M059J (cell line): ENCODE measurements at regions not wholly inside any gene's neighbourhood (a gene's known extent, or its start where the extent isn't known, plus 50 kb on each side); places are given as distances from the start of the nearest gene placed in this dataset.
A peak's percentile ranks its signal among the peaks of the same experiment; 100 is the strongest.
"Not testable (repeated sequence)": the region's sequence is repeated elsewhere in the genome, so short reads cannot be mapped to it uniquely, and the experiment has no call there.

ENCODE experiments used
- DNase-seq: peaks from one replicate; pipeline ENCODE4 v3.0.0-alpha.2; 2012; ENCODE audit warnings: low read depth

- DNase-seq, result no peak
Observed at GRCh38 chr2:190150413-190150812, 87.9 kb upstream of the MSTN start.

- no peak for DNase-seq
Observed at GRCh38 chr2:190149908-190150307, 87.4 kb upstream of the MSTN start.

- DNase-seq, result no peak
Observed at GRCh38 chr2:190149200-190149599, 86.7 kb upstream of the MSTN start.

GRCh38 chr2:190146109-190146508 is 83.6 kb upstream of the MSTN start:
- not testable (repeated sequence) for DNase-seq

GRCh38 chr2:190140474-190140873 is 77.9 kb upstream of the MSTN start:
- DNase-seq, result not testable (repeated sequence)

GRCh38 chr2:190139371-190139770 is 76.8 kb upstream of the MSTN start:
- no peak for DNase-seq

- no peak for DNase-seq
Observed at GRCh38 chr2:190138032-190138431, 75.5 kb upstream of the MSTN start.

- no peak for DNase-seq
Observed at GRCh38 chr2:190137561-190137960, 75.0 kb upstream of the MSTN start.

- DNase-seq, result no peak
Observed at GRCh38 chr2:190136825-190137224, 74.3 kb upstream of the MSTN start.

- no peak for DNase-seq
Observed at GRCh38 chr2:190136259-190136658, 73.7 kb upstream of the MSTN start.

GRCh38 chr2:190129421-190130199 is 67.1 kb upstream of the MSTN start:
- DNase-seq, result no peak

GRCh38 chr2:190127651-190128050 is 65.1 kb upstream of the MSTN start:
- DNase-seq, result no peak

- no peak for DNase-seq
Observed at GRCh38 chr2:190126798-190127197, 64.3 kb upstream of the MSTN start.

GRCh38 chr2:190123956-190124355 is 61.4 kb upstream of the MSTN start:
- DNase-seq, result peak; percentile 19

- peak; percentile 19 for DNase-seq
Observed at GRCh38 chr2:190121971-190122370, 59.4 kb upstream of the MSTN start.

GRCh38 chr2:190121305-190121704 is 58.8 kb upstream of the MSTN start:
- no peak for DNase-seq

GRCh38 chr2:190119923-190120590 is 57.5 kb upstream of the MSTN start:
- DNase-seq, result peak; percentile 46

GRCh38 chr2:190119257-190119656 is 56.7 kb upstream of the MSTN start:
- DNase-seq, result peak; percentile 36

- DNase-seq, result no peak
Observed at GRCh38 chr2:190117305-190117704, 54.8 kb upstream of the MSTN start.

- no peak for DNase-seq
Observed at GRCh38 chr2:190113000-190113399, 50.5 kb upstream of the MSTN start.
